HG03521 (cell line): ENCODE measurements at regions not wholly inside any gene's neighbourhood (a gene's known extent, or its start where the extent isn't known, plus 50 kb on each side); places are given as distances from the start of the nearest gene placed in this dataset.

Experiments
- ATAC-seq: cut with Tn5 transposase; IDR thresholded peaks from one replicate; pipeline ENCODE4 v1.9.1; 2021; ENCODE audit warnings: mild to moderate bottlenecking, moderate library complexity; ENCODE audit not compliant: unreplicated experiment

DNA sequence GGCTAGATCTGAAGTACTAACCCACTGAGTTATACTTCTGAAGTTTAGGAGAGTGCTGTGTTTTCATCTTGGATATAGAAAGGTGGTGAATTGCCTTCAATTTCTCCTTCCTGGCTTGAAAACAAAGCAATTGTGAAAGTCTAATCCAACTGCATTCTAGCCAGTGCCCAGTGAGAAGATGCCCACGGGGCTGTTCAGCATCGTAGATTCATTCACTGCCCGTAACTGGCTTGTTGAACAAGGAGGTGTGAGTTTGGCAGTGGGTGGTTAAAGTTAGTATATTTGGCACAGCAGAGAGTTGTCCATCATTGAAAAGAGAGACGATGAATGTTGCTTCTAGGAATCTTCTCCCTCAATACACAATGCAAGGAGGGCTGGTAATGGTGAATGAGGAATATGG lies 82.3 kb upstream of the RND3 start:
- no peak for ATAC-seq

DNA sequence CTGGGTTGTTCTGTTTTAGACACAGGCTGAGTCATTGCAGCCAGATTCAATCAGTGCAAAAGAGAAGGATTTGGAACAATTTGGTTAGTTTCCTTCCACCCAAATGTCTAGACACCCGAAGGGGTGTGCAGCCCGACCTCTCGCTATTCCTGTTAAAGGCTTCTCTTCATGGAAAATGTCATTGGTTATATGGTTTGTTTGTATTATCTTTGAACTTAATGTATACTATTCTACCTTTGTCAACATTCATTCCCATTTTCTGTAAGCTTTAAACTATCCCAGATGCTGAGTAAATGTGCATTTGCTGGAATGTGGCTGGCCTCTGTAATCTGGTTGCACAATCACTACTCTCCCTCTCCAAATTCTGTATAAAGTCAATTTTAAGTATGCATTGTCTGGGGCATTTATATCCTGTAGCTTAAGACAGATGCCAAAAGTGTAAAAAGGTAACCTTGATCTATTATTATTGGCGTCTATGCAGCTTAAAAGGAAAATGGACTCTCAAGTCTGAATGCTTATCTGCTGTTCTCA lies 80.4 kb upstream of the RND3 start:
- ATAC-seq = no peak

DNA sequence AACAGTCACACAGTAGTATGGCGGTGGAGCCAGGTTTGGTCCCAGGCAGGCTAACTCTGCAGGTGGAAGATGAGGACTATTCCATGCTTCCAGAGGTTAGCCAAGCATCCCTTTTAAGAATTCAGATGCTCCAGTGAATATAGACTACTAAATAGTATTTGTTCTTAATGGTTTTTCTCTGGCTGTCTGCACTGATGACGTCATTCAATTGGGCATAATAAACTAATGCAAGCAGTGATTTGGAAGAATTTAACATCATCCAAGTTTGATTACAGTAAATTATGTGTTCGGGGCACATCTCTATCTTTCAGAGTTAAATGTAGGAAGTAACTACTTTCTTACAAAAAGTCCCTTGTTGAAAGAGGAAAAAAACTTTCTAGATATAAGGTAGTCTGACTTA lies 78.8 kb upstream of the RND3 start:
- ATAC-seq = no peak

DNA sequence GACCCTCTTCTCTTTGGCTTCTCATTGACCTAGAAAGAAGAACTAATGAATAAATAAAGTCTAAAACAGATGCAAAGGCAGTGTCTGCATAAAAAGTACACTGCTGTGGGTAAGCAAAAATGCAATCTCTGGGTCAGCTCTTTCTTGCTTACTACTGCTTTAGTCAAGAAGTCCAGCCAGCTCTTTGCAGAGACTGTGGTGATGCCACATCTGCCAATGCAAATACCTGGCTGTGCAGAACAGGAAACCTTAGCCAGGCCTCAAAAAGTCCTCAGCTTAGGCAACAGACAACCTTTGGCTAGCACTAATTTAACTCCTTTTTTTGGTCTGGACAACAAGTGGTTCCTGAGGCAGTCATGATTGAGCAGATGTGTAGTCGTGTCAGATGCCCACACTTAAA lies 73.6 kb upstream of the RND3 start:
- no peak for ATAC-seq

DNA sequence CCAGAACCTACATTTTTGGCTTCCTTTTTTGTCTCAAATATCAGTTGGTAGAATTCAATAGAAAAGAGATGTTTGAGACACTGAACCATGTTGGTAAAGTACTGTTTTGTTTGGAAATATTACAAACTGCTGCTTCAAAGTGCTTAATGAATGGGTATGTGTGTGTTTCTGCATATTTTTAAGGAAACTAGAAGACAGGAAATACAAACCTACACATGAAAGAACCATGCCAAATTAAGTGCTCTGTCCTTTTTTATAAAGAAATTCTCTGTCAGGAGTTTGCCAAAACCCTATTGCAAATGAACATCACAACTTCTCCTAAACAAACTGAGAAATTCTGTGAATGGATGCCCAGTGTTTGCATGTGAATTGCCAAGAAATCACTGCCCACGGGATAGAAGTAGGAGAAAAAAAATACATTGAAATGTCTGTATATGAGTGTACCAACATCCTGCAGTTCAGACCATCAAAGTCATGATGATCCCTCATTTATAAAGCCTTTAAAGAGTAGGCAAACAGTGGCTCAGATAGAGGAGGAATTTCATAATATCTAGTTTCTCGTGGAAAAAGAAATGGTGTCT lies 69.6 kb upstream of the RND3 start:
- ATAC-seq = no peak

DNA sequence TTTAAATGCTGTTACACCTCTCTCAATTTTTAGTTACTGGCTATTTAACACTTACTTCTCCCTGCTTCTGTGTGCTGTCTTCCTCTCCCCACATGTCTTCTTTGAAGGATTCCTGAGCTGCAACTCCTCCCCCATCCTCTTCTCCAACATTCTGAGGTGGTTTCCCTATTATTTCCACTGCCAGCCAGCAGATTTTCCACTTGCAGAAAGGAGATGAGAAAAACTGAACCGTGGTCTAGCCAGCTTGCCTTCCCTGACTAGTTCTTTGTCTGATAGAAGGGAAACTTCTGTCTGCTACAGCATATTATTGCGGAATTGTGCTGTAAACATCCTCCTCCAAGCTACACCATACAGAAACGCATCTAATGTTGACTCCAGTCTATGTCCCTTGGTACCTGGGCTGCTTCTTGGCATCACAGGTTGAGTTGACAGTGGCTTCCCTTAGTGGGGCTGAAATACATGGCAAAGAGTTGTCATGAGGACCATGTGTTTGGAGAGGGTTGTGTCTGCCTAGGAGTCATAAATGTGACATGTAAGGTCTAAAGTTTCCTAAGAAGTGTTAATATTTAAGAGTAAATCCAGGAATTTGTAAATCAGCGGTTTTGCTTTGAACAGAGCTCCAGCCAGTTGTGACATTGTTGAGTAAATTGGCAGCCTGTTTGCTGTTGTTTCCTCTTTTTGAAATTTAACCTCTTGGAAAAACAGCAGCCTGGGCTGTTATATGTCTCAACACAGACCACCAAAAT lies 68.3 kb upstream of the RND3 start:
- ATAC-seq = no peak

DNA sequence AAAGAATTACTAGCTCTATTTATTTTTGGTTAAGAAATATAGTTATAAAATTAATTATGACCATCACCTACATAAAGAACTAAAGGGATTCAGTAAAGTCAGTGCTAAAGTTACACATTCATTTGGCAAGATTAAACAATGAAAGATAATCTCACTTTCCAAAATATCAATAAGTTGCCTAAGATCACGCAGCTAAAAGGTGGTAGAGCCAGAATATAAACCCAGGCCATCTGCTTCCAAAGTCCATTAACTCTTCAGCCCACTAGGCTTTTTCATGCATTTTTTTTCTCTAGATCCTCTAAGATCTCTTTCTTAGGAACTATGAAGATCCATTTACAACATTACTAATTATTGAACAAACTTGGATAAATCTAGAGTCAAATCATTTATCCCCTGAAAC lies 66.6 kb upstream of the RND3 start:
- no peak for ATAC-seq

DNA sequence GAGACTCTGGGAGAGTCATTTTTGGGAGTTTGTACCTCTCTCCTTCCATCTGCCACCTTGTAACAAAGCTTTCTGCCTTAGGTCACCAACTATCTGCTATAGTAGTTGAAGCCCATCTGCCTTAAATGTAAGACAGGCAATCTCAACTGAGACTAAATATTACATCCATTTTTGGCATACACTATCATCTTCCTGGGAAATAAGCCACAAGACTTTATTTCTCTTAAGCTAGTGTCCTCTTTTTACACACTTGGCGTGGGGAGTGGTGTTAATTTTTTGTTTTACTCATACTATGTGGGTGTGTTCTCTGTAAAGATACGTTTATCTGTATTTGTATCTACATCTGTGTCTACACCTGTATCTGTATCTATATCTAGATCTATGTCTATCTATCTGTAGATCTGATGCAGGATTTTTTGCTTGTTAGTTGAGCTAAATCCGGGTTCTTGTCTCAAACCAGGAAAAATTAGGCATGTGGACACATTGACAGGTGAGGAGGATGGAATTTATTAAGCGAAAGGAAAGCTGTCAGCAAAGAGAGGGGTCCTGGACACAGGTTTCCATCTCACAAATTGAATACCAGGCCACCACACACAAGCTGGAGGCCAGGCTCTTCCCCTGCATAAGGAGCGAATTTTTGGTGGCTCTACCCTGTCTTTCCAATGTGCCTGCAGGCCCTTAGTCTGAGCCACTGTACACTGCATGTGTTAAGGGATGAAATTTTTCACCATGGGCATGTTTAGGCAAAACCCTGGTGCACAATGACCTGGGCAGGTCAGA lies 64.8 kb upstream of the RND3 start:
- no peak for ATAC-seq

DNA sequence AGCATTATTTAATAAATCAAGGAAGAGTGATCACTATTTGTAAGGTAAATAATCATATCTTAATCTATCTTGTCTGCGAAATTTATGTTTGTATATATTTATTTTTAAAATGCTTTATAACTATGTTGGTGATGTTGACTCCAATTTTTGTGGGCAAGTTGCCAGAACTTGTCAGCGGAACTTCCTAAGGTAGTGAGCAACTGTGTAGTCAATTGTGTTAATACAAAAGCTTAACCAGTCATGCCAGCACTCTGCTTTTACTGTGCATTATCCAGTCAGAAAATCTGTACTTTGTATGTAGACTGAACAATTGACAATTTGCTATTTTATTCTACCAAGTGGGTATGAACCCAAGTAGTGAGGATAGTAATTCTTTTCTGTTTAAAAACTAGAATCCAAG lies 61.9 kb upstream of the RND3 start:
- no peak for ATAC-seq

DNA sequence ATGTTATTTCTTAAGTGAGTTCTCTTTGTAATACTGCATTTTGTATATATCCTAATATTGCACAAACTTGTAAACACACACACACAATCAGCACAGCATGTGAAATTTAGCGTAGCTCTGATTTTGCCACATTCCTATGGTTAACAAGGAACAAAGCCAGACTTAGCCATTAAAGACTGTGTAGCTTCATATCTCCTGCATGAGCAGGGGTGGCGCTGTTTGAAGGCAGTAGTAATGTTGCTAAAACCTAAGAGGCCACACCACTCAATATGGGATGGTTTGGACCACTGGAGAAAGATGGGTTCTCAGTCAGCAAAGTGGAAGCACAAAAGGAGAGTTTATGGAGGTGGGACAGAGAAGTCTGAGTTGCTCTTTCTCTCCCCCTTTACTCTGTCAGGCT lies 61.1 kb upstream of the RND3 start:
- no peak for ATAC-seq

DNA sequence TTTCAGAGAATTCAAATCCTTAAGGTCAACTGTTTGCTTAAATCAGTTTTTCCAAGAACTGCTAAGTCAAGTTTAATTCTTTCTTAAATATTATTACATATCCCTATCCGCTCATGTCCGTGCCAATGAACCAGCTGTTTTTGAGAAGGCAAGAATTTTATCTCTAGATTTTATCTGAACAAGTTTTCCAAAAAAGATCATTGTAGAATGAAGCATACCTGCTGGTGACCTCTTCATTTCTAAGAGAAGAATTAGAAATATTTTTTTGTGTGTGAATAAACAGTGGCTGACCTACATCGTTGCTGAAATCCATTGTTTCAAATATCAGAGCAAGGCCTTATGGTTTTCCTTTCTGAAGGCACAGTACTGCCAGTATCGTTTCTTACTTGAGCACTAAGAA lies 58.4 kb upstream of the RND3 start:
- no peak for ATAC-seq

DNA sequence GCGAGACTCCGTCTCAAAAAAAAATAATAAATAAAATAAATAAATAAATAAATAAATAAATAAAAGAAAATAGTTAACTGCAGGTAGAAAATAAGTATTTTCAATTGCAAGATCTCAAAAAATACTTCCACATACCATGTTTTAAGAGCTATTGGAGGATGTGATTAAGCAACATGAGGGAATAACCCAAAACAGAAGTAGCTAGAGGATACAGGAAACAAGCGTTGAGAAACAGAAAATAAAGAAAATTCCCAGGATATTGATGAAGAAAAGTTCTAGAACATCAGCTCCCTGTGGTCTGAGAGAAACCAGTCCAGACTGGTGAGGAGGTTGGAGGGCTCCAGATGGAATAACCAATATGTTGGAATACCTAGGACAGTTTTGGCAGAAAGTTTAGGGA lies 57.3 kb upstream of the RND3 start:
- no peak for ATAC-seq

DNA sequence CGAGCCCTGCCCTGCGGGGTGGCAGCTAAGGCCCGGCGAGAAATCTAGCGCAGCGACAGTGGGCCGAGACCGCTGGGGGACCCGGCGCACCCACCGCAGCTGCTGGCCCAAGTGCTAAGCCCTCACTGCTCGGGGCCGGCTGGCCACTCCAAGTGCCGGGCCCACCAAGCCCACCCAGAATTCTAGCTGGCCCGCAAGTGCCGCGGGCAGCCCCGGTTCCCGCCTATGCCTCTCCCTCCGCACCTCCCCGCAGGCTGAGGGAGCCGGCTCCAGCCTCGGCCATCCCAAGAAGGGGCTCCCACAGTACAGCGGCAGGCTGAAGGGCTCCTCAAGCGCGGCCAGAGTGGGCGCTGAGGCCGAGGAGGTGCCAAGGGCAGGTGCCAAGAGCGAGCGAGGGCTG lies 55.2 kb upstream of the RND3 start:
- ATAC-seq = no peak

DNA sequence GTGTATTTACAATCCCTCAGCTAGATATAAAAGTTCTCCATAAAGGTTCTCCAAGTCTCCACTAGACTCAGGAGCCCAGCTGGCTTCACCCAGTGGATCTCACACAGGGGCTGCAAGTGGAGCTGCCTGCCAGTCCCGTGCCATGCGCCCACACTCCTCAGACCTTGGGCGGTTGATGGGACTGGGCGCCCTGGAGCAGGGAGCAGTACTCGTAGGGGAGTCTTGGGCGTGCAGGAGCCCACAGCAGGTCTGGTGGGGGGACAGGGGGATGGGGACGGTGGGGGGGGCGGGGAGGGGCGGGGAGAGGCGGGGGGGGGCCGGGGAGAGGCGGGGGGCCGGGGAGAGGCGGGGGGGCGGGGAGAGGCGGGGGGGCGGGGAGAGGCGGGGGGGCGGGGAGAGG lies 54.7 kb upstream of the RND3 start:
- ATAC-seq = no peak

DNA sequence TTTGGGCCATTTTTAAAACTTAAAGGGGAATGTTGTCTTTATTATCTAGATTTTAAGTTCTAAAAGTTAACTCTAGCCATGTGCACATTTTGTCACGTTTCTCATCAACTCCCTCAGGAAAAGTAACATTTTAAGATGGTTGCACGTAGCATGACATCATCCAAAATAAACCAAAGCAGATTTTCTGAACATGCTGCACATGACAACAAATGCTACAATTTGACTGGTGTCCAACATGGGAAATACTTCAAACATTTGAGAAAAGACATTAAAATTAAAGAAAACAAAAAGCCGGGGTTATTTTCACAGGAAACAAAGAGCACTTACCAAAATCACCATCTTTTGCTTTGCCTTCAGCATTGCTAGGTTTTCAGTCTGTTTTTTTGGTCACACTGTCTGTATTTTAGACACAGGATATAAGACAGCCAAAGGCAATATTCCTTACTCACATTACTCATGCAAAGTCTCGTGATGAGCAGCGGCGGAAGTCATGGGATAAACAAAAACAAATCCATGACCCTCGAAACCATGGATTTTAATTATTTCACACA lies 51.3 kb upstream of the RND3 start:
- no peak for ATAC-seq
